DND-41 (cell line): ENCODE measurements at regions not wholly inside any gene's neighbourhood (a gene's known extent, or its start where the extent isn't known, plus 50 kb on each side); places are given as distances from the start of the nearest gene placed in this dataset.

Source experiments
- CTCF ChIP-seq: IDR thresholded peaks from 2 replicates; pipeline ENCODE4 v1.5.1; 2012; ENCODE audit warnings: borderline replicate concordance, low read length, moderate library complexity, mild to moderate bottlenecking; ENCODE audit not compliant: poor library complexity, severe bottlenecking; ENCODE audit errors: extremely low read depth
- EZH2 ChIP-seq: IDR thresholded peaks from 3 replicates; pipeline ENCODE4 v1.6.1; 2012; ENCODE audit warnings: borderline replicate concordance, low read depth, mild to moderate bottlenecking, moderate library complexity, low read length, inconsistent platforms; ENCODE audit not compliant: severe bottlenecking

- no peak for TF ChIP-seq CTCF
- TF ChIP-seq EZH2: no peak
These were observed 1623.2 kb downstream of the RPA4 start for GRCh38 chrX:98506907-98507306.
